Testis (tissue), 2 donors: ENCODE measurements at regions not wholly inside any gene's neighbourhood (a gene's known extent, or its start where the extent isn't known, plus 50 kb on each side); places are given as distances from the start of the nearest gene placed in this dataset.

Experiments used
- CTCF ChIP-seq, 3 experiments: fragments of 450-650 bp in 2 of 3; fragments of 200-600 bp in 1 of 3; sonication (generic) in 1 of 3; IDR thresholded peaks; one replicate each; pipeline ENCODE4 v1.5.1; 2016 to 2019; ENCODE audit warnings: antibody characterized with exemption in 3 of 3, mild to moderate bottlenecking in 2 of 3, moderate library complexity in 1 of 3
- POLR2A ChIP-seq: fragments of 450-650 bp; IDR thresholded peaks from one replicate; pipeline ENCODE4 v1.6.1; 2017; ENCODE audit warnings: antibody characterized with exemption, mild to moderate bottlenecking, moderate library complexity

GRCh38 chr14:37900561-37900960 lies 305.1 kb downstream of the TTC6 start:
- TF ChIP-seq CTCF (IDR thresholded peaks at IDR 0.05) (no peak), POLR2A (no peak)
